NOMO-1 treated with DMSO at 0.1 percent for 48 hours (cell line): ENCODE measurements at regions not wholly inside any gene's neighbourhood (a gene's known extent, or its start where the extent isn't known, plus 50 kb on each side); places are given as distances from the start of the nearest gene placed in this dataset.
A peak's percentile ranks its signal among the peaks of the same experiment; 100 is the strongest.

Source experiments
- DNase-seq: peaks from one replicate; lab custom pipeline; 2025; ENCODE audit not compliant: unreplicated experiment; lab: John Stamatoyannopoulos, UW

DNA sequence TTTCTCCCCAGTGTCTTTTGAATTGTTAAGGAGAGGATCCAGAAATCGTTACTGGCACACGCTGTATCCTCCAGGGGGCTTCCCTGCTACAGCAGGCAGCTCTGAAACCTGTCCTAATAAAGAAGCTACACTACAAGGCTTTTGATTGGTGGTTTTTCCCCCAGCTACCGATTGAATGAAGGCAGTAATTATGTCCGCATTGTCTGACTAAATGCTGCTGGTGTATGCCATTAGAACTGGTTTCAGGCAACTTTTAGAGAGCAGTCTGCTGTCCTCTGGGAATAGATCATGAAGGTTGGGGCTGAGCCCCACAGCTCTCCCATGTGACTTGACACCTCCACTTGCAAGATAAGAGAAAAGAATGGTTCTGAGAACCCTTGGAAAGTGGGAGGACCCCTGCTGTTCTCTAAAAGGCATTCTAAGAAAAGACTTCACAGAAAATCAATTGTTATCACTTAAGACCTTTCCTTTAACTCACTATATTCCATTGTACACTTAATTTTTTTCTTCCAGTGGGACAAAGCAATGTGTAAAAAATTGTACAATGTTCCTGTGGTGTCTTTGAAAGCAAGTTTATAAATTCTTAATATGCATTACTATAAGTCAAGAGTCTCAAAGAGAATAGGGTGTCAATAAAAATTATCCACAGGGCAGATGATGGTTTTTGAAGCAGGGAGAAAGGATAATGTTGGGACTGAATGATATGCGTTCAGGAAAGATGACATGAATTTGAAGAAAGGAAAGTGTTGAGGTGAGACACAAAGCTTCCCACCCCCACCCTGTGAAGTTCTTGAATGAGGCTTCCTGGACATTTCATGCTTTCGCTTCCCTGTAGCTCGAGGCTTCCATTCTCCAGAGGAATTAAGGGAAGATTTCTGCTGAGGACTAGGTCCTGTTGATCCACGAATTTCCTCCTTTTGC is 53.0 kb upstream of the DAZL start:
- no peak for DNase-seq

- DNase-seq: peak; percentile 64
These were observed 53.9 kb upstream of the DAZL start for GRCh38 chr3:16658925-16659793.

GRCh38 chr3:16663854-16664712 is 58.9 kb upstream of the DAZL start:
- no peak for DNase-seq

DNA sequence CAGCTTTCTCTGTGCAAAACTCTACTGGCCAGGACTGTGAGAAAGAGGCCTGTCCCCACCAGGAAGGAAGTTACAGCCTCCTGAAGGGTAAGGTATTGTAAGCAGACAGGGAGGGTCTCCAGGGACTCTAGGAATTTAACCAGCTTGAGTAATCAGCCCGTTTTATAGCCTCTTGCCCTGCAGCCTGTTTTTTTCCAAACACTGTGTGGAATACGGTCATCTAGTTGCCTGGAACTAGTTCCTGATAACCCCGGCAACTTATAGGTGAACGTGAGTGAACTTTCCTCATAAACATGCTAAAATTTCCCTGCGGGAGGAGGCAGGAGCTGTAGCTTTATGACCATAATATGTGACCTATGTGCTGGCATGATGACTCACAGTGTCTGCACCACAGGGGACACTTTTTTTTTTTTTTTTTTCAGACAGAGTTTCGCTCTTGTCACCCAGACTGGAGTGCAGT is 60.1 kb upstream of the DAZL start:
- DNase-seq: peak; percentile 45

DNA sequence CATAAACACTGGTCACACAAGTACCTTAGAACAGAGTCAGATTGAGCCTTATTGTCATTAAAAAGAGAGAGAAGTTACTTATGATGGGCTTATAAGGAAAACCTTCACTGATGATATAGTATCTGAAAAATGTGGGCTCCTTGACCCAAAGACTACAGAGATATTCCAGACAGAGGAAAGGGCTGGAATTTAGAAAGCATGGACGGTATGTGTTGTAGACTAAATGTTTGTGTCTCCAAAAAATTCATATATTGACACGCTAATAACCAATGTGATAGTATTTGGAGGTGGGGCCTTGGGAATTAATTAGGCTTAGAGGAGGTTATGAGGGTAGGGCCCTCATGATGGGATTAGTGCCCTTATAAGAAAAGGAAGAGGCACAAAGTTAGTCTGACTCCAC is 61.0 kb upstream of the DAZL start:
- no peak for DNase-seq

GRCh38 chr3:16667633-16668032 is 62.4 kb upstream of the DAZL start:
- no peak for DNase-seq

- no peak for DNase-seq
These were observed 63.7 kb upstream of the DAZL start for GRCh38 chr3:16668776-16669545.

DNA sequence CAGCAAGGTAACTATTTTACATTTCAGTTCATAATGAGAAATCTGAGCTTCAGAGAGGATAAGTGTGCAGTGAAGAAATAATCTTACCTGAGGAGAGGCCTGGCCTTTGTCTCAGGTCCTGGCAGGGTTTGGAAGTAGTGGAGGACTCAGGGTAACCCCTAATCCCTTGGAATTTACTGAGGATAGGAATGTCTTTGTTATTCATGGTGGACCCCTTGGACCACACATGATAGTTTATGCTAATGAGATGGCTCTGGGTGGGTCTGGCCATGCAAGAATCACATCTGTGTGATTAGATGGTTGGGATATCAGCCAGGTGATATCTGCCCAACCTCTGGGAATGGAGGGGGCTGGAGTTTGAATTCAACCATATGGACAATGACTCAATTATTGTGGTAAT is 65.0 kb upstream of the DAZL start:
- DNase-seq: no peak

DNA sequence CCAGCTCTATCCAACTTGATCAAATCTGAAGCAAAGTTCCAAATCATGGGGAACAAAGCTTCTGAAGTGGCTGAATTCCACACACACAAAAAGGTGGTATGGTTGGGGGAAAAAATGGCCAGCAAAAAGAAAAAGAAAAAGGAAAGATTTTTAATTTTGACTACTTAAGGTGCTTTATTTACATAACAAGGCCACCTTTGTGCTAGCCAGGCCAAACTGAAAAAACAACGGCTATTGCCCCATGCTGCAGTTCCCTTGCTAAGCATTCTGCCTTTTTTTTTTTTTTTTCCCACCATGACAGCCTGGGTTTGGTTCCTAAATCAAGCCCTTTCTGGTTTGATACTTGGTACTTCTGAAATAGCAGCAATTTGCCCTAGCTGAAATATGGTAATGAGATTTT is 66.5 kb upstream of the DAZL start:
- no peak for DNase-seq

GRCh38 chr3:16673530-16673929 is 68.3 kb upstream of the DAZL start:
- DNase-seq: no peak

- DNase-seq: no peak
These were observed 70.6 kb upstream of the DAZL start for GRCh38 chr3:16675805-16676204.

DNA sequence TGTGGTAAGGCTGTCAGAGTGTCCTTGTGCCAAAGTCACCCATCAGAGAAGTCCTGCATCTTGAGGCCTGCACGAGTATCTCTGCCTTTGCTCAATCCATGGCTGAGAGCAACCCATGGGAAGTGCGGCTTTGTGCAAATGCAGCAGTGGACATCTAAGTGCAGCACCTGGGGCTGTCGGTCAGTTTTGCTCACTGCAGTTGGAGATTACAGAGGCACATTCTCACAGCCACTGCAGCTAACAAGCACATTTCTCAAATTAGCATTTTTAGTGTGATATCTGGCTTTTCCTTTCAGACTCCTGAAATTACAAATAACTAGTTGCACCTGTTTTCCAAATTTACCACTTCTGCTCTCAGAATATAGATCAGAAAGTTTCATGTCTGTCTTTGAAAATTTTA is 81.5 kb upstream of the DAZL start:
- DNase-seq: no peak

GRCh38 chr3:16687221-16687620 is 82.0 kb upstream of the DAZL start:
- DNase-seq: no peak

DNA sequence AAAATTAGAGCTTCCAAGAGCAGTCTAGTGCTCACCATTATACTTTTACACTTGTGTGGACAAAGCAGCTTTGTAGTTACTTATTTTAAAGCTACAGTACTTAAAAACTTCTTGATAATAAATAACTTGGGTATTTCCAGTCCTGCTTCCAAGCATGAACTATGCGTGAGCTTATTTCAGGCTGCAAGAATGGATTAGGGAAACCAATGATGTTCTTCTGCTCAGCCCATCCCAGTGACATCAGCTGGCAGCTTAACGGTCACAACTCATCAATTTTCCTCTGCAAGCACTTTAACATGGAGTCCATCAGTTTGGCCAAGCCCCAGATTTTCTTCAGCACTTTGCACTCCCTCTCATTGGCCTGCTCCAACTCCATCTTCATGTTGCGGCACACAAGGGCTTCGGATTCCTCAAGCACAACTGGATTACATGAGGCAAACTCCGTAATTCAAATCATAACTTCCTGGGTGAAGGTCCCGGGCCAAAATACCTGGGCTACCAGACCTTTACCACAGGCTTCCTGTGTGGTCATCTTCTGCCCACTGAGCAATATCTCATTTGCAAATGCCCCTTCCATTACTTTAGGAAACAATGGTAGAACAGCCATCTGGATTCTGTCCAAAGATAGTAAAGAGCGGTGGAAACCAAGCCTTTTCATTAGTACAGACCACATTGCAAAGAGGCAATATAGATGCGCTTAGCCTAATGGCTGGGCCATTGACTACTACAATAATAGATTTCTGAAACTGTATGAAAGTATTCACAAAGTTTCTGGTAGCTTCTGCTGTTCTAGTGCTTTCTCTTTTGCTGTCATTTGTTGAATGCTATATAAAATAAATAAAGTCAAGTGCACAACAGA is 87.5 kb upstream of the DAZL start:
- no peak for DNase-seq

GRCh38 chr3:16693820-16694219 is 88.6 kb upstream of the DAZL start:
- DNase-seq: no peak

DNA sequence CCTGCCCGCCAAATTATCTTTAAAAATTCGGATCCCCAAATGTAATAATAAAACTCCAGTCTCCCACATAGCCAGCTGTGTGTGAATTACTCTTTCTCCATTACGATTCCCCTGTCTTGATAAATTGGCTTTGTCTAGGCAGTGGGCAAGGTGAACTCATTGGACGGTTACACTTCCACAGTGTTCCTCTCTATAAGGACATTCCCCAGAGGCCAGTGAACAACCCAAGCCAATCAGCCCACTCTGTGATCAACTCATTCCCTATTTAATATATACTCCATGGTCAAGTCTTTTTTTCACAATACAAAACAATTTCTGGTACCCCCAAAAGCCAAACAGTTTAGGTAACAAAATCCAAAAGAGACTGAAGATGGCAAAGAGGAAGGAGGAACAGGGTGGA is 90.5 kb upstream of the DAZL start:
- DNase-seq: no peak

- DNase-seq: peak; percentile 85
These were observed 92.4 kb upstream of the DAZL start for GRCh38 chr3:16697443-16698147.

DNA sequence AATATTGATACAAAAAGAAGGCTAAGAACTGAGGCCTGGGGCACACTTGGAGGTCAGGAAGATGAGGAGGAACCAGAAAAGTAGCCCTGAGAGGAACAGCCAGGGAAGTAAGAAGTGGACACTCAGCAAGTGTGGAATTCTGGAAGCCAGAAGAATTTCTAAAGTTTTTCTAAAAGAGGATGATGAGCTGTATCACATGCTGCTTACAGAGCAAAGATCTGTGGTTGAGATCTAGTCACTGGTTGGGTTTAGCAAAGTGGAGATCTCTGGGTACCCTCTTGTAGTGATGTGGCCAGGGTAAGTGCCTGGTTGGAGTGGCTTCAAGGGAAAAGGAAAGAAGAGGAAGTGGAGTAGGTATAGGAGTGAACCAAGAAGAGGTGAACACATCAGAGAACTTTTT is 95.4 kb upstream of the DAZL start:
- DNase-seq: no peak

DNA sequence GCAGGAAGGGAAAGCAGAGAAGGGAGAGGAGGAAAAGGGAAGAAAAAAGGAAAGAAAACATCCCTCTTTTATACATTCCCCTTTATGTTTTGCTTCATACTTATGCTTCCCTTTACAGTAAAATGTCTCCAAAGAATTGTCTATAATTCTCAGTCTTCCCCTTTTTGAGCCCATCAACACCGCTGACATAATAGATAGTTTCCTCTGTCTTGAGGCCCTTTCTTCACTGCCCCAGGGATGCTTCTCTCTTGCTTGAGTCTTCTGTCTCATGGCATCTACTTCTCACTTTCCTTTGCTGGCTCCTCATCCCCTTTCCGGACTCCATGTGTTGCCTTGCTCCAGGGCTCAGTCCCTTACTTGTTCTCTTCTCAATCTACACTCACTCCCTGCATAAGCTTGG is 99.7 kb upstream of the DAZL start:
- peak; percentile 70 for DNase-seq
